Keratinocyte (primary cell): ENCODE measurements at regions not wholly inside any gene's neighbourhood (a gene's known extent, or its start where the extent isn't known, plus 50 kb on each side); places are given as distances from the start of the nearest gene placed in this dataset.

Experiments used
- CTCF ChIP-seq, 3 experiments: IDR thresholded peaks in 1 of 3; conservative IDR thresholded peaks in 1 of 3; optimal IDR thresholded peaks in 1 of 3; 2 replicates in 2 of 3; 3 replicates in 1 of 3; pipeline versions ENCODE3 to v1.5.1; 2011; ENCODE audit warnings: low read length in 3 of 3, mild to moderate bottlenecking in 3 of 3, moderate library complexity in 2 of 3, control low read depth in 1 of 3, inconsistent platforms in 1 of 3; ENCODE audit not compliant: insufficient read depth in 2 of 3; ENCODE audit errors: extremely low read depth in 1 of 3
- EZH2 ChIP-seq: IDR thresholded peaks from one replicate; pipeline ENCODE4 v1.6.1; 2012; ENCODE audit warnings: inconsistent platforms, mild to moderate bottlenecking, low read length, moderate library complexity

GRCh38 chr17:72476575-72476986 is 355.8 kb downstream of the SOX9 start:
- TF ChIP-seq CTCF (optimal IDR thresholded peaks at IDR 0.05 in 1 of 3, IDR thresholded peaks at IDR 0.05 in 1 of 3, conservative IDR thresholded peaks at IDR 0.05 in 1 of 3; ENCODE audit: extremely low read depth in 1 of 3, insufficient read depth in 2 of 3, low read length in 3 of 3) (no peak), EZH2 (no peak)
